Sigmoid colon (tissue), 4 donors: ENCODE measurements at regions not wholly inside any gene's neighbourhood (a gene's known extent, or its start where the extent isn't known, plus 50 kb on each side); places are given as distances from the start of the nearest gene placed in this dataset.

Experiments used
- CTCF ChIP-seq, 4 experiments: fragments of 450-650 bp in 3 of 4; fragments of 200-600 bp in 1 of 4; IDR thresholded peaks; one replicate each; pipeline ENCODE4 v1.5.1; 2016 to 2019; ENCODE audit warnings: antibody characterized with exemption in 4 of 4, mild to moderate bottlenecking in 3 of 4, moderate library complexity in 2 of 4
- EP300 ChIP-seq, 4 donors: sonication (generic); formaldehyde crosslinking; IDR thresholded peaks; one replicate each; pipeline ENCODE4 v1.6.1; 2017; ENCODE audit warnings: antibody characterized with exemption in 4 of 4
- POLR2AphosphoS5 ChIP-seq, 4 donors: sonication (generic); formaldehyde crosslinking; IDR thresholded peaks; one replicate each; pipeline ENCODE4 v1.6.1; 2017; ENCODE audit warnings: antibody characterized with exemption in 4 of 4

- TF ChIP-seq CTCF (IDR thresholded peaks at IDR 0.05) (no peak), POLR2AphosphoS5 (IDR thresholded peaks at IDR 0.05) (no peak), EP300 (IDR thresholded peaks at IDR 0.05) (no peak)
Observed at GRCh38 chr21:28447462-28447861, 545.2 kb downstream of the LTN1 start.
